C4-2B (cell line): ENCODE measurements at regions not wholly inside any gene's neighbourhood (a gene's known extent, or its start where the extent isn't known, plus 50 kb on each side); places are given as distances from the start of the nearest gene placed in this dataset.

ENCODE experiments used
- CTCF ChIP-seq: fragments of 450-650 bp; conservative IDR thresholded peaks from 2 replicates; pipeline ENCODE4 v1.5.1; 2017; ENCODE audit warnings: mild to moderate bottlenecking
- ZFX ChIP-seq: fragments of 450-650 bp; IDR thresholded peaks from 2 replicates; pipeline ENCODE4 v1.6.1; 2017

GRCh38 chr13:109913186-109913585, 126.8 kb upstream of the IRS2 start:
- TF ChIP-seq CTCF (no peak), ZFX (no peak)
